KMS-11 (cell line): ENCODE measurements at regions not wholly inside any gene's neighbourhood (a gene's known extent, or its start where the extent isn't known, plus 50 kb on each side); places are given as distances from the start of the nearest gene placed in this dataset.

Experiments
- H2AFZ ChIP-seq: fragments of 200-600 bp; sonication (generic); 2 replicates; pipeline ENCODE4 v1.6.1; 2016; ENCODE audit warnings: antibody characterized with exemption, mixed run types, low read depth
- H3K27ac ChIP-seq: fragments of 200-600 bp; sonication (generic); 2 replicates; pipeline ENCODE4 v1.6.1; 2016; ENCODE audit warnings: mild to moderate bottlenecking, mixed run types
- H3K27me3 ChIP-seq: fragments of 200-600 bp; sonication (generic); 2 replicates; pipeline ENCODE4 v1.6.1; 2017; ENCODE audit warnings: mild to moderate bottlenecking, low read depth, mixed run types, moderate library complexity; ENCODE audit not compliant: insufficient read depth
- H3K36me3 ChIP-seq: fragments of 200-600 bp; sonication (generic); 2 replicates; pipeline ENCODE4 v1.6.1; 2017; ENCODE audit warnings: mild to moderate bottlenecking, mixed run types; ENCODE audit not compliant: insufficient read depth
- H3K4me1 ChIP-seq: fragments of 200-600 bp; sonication (generic); 2 replicates; pipeline ENCODE4 v1.6.1; 2016; ENCODE audit warnings: mild to moderate bottlenecking, low read depth, mixed run types; ENCODE audit not compliant: poor library complexity, severe bottlenecking
- H3K4me2 ChIP-seq: fragments of 200-600 bp; sonication (generic); 2 replicates; pipeline ENCODE4 v1.7.0; 2016; ENCODE audit warnings: mild to moderate bottlenecking, mixed run types
- H3K4me3 ChIP-seq: fragments of 200-600 bp; sonication (generic); IDR thresholded peaks from 2 replicates; pipeline ENCODE4 v1.6.1; 2017; ENCODE audit warnings: low read depth, low read length, mixed read lengths; ENCODE audit not compliant: insufficient read depth
- H3K79me2 ChIP-seq: fragments of 200-600 bp; sonication (generic); 2 replicates; pipeline ENCODE4 v1.6.1; 2016; ENCODE audit warnings: low read depth, mixed run types; ENCODE audit not compliant: insufficient read depth
- H3K9ac ChIP-seq: fragments of 200-600 bp; sonication (generic); 2 replicates; pipeline ENCODE4 v1.6.1; 2016; ENCODE audit warnings: mild to moderate bottlenecking, mixed run types
- H4K20me1 ChIP-seq: fragments of 200-600 bp; sonication (generic); 2 replicates; pipeline ENCODE4 v1.6.1; 2016; ENCODE audit warnings: mild to moderate bottlenecking, mixed run types; ENCODE audit not compliant: insufficient read depth
- TF ChIP-seq, protein P1 (sequence below): fragments of 200-600 bp; sonication (generic); conservative IDR thresholded peaks from 2 replicates; pipeline ENCODE4 v1.6.1; 2017; ENCODE audit warnings: low read depth, mild to moderate bottlenecking, antibody characterized with exemption, low read length, moderate library complexity, mixed read lengths

- Histone ChIP-seq H3K36me3 (no peaks in the 10 kb centered on the region), H3K4me2 (no peak overlapping the region), H3K27me3 (no peaks in the 10 kb centered on the region), H3K27ac (no peak overlapping the region), H3K4me3 (no peak overlapping the region), H4K20me1 (no peaks in the 10 kb centered on the region), H3K9ac (no peak overlapping the region), H2AFZ (no peak overlapping the region), H3K4me1 (no peaks in the 10 kb centered on the region), H3K79me2 (no peaks in the 10 kb centered on the region)
- TF ChIP-seq, protein P1, sequence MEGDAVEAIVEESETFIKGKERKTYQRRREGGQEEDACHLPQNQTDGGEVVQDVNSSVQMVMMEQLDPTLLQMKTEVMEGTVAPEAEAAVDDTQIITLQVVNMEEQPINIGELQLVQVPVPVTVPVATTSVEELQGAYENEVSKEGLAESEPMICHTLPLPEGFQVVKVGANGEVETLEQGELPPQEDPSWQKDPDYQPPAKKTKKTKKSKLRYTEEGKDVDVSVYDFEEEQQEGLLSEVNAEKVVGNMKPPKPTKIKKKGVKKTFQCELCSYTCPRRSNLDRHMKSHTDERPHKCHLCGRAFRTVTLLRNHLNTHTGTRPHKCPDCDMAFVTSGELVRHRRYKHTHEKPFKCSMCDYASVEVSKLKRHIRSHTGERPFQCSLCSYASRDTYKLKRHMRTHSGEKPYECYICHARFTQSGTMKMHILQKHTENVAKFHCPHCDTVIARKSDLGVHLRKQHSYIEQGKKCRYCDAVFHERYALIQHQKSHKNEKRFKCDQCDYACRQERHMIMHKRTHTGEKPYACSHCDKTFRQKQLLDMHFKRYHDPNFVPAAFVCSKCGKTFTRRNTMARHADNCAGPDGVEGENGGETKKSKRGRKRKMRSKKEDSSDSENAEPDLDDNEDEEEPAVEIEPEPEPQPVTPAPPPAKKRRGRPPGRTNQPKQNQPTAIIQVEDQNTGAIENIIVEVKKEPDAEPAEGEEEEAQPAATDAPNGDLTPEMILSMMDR: no peak
Observed at GRCh38 chr15:93143186-93143585, 54.2 kb upstream of the RGMA start.

- no peak overlapping the region for H2AFZ ChIP-seq
- no peak overlapping the region for H3K4me2 ChIP-seq
- H4K20me1 ChIP-seq: no peaks in the 10 kb centered on the region
- H3K27me3 ChIP-seq: no peaks in the 10 kb centered on the region
- no peak overlapping the region for H3K27ac ChIP-seq
- TF ChIP-seq, protein P1: no peak
- no peaks in the 10 kb centered on the region for H3K4me1 ChIP-seq
- no peak overlapping the region for H3K4me3 ChIP-seq
- no peak overlapping the region for H3K9ac ChIP-seq
- no peaks in the 10 kb centered on the region for H3K36me3 ChIP-seq
- no peaks in the 10 kb centered on the region for H3K79me2 ChIP-seq
Observed at GRCh38 chr15:93141371-93141794, 52.4 kb upstream of the RGMA start.

GRCh38 chr15:93139436-93139835 is 50.4 kb upstream of the RGMA start:
- no peaks in the 10 kb centered on the region for H3K36me3 ChIP-seq
- H3K4me2 ChIP-seq: no peak overlapping the region
- no peaks in the 10 kb centered on the region for H3K27me3 ChIP-seq
- H4K20me1 ChIP-seq: no peaks in the 10 kb centered on the region
- no peaks in the 10 kb centered on the region for H3K79me2 ChIP-seq
- H3K4me1 ChIP-seq: no peaks in the 10 kb centered on the region
- no peak overlapping the region for H3K9ac ChIP-seq
- no peak overlapping the region for H3K27ac ChIP-seq
- H3K4me3 ChIP-seq: no peak overlapping the region
- H2AFZ ChIP-seq: no peak overlapping the region
- TF ChIP-seq, protein P1: no peak

DNA sequence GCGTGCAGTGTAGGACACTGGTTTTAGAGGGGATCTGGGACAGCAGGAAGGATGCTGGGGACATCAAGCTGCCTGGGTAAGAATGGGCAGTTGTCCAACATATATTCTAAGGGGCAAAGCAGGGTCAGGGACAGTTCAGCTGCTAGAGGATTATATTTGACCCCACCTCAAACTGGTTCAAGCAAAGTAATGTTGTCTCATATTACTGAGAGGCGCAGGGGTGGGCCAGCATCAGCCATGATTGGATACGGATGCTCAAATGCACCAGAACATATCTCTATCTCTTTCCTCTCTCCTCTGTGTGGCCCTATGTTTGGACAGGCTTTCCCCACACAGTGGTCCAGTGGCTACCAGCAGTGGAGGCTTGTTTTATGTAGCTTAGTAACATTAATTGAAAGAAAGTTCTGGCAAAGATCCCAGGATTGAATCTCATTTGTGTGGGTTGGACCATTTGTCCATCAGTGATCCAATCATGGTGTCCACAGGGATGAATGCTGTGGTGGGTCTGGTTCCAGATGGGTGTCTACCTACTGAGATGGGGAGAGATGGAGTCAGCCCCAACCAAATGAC is 49.8 kb upstream of the RGMA start:
- Histone ChIP-seq H3K4me3 (no peak overlapping the region), H3K4me2 (no peak overlapping the region), H3K9ac (no peak overlapping the region), H3K36me3 (no peaks in the 10 kb centered on the region), H3K27ac (no peak overlapping the region), H2AFZ (no peak overlapping the region), H3K27me3 (no peaks in the 10 kb centered on the region), H3K79me2 (no peaks in the 10 kb centered on the region), H4K20me1 (no peaks in the 10 kb centered on the region), H3K4me1 (no peaks in the 10 kb centered on the region)
- TF ChIP-seq, protein P1: no peak
